Activated T-helper 1 cell treated with anti-CD3 and anti-CD28 coated beads, Interleukin-12 subunit alpha, Interleukin-12 subunit beta, Interleukin-2, Interleukin-4 antibody, amounts not matched to agents 30 ng/mL and 10 ng/mL and 1 ng/mL, durations not matched to agents 14 hours and 24 hours and 36 hours (primary cell): ENCODE measurements at regions not wholly inside any gene's neighbourhood (a gene's known extent, or its start where the extent isn't known, plus 50 kb on each side); places are given as distances from the start of the nearest gene placed in this dataset.
"Not testable (repeated sequence)": the region's sequence is repeated elsewhere in the genome, so short reads cannot be mapped to it uniquely, and the experiment has no call there.

Source experiments
- DNase-seq: peaks from one replicate; pipeline ENCODE4 v3.0.0; 2021; ENCODE audit warnings: low spot score
- H3K27ac Mint-ChIP-seq: one replicate; pipeline ENCODE4 v1.8.0; 2021; ENCODE audit warnings: mild to moderate bottlenecking, mixed read lengths
- H3K27me3 Mint-ChIP-seq: one replicate; pipeline ENCODE4 v1.8.0; 2022; ENCODE audit warnings: mild to moderate bottlenecking, moderate library complexity, mixed read lengths; ENCODE audit not compliant: insufficient read depth
- H3K36me3 Mint-ChIP-seq: one replicate; pipeline ENCODE4 v1.8.0; 2021; ENCODE audit warnings: low read depth, mixed read lengths
- H3K4me1 Mint-ChIP-seq: one replicate; pipeline ENCODE4 v1.8.0; 2021; ENCODE audit warnings: low read depth, mixed read lengths
- H3K4me3 Mint-ChIP-seq: one replicate; pipeline ENCODE4 v1.8.0; 2021; ENCODE audit warnings: mild to moderate bottlenecking, moderate library complexity, mixed read lengths
- H3K9me3 Mint-ChIP-seq: one replicate; pipeline ENCODE4 v1.8.0; 2021; ENCODE audit warnings: mixed read lengths
- intact Hi-C: fragments of 100-400 bp; cut with micrococcal nuclease; formaldehyde crosslinking; loops from one replicate; pipeline ENCODE4 v1.15.1; 2024

- H3K4me3 Mint-ChIP-seq, result no peak overlapping the region
- peaks cover 48% of the 10 kb centered on the region for H3K27me3 Mint-ChIP-seq
- H3K4me1 Mint-ChIP-seq, result no peaks in the 10 kb centered on the region
- H3K27ac Mint-ChIP-seq, result no peak overlapping the region
- intact Hi-C loops, result no loop called here
- H3K9me3 Mint-ChIP-seq, result no peaks in the 10 kb centered on the region
- no peaks in the 10 kb centered on the region for H3K36me3 Mint-ChIP-seq
- no peak for DNase-seq
Measured at GRCh38 chr14:103186909-103187586, 63.8 kb downstream of the TNFAIP2 start.

GRCh38 chr14:103187911-103188310 is 64.7 kb downstream of the TNFAIP2 start:
- Mint-ChIP-seq H3K4me1 (no peaks in the 10 kb centered on the region), H3K9me3 (no peaks in the 10 kb centered on the region), H3K27ac (no peak overlapping the region), H3K27me3 (peaks cover 48% of the 10 kb centered on the region), H3K4me3 (no peak overlapping the region), H3K36me3 (no peaks in the 10 kb centered on the region)
- intact Hi-C loops, result no loop called here
- no peak for DNase-seq

- Mint-ChIP-seq H3K27me3 (peaks cover 52% of the 10 kb centered on the region), H3K4me3 (no peak overlapping the region), H3K36me3 (no peaks in the 10 kb centered on the region), H3K9me3 (no peaks in the 10 kb centered on the region), H3K27ac (no peak overlapping the region), H3K4me1 (no peaks in the 10 kb centered on the region)
- no peak for DNase-seq
- intact Hi-C loops, result no loop called here
Measured at GRCh38 chr14:103188810-103189480, 65.7 kb downstream of the TNFAIP2 start.

- H3K27me3 Mint-ChIP-seq, result peaks cover 53% of the 10 kb centered on the region
- no peak for DNase-seq
- H3K36me3 Mint-ChIP-seq, result no peaks in the 10 kb centered on the region
- H3K9me3 Mint-ChIP-seq, result no peaks in the 10 kb centered on the region
- intact Hi-C loops, result no loop called here
- H3K4me3 Mint-ChIP-seq, result no peak overlapping the region
- no peaks in the 10 kb centered on the region for H3K4me1 Mint-ChIP-seq
- H3K27ac Mint-ChIP-seq, result no peak overlapping the region
Measured at GRCh38 chr14:103189481-103190470, 66.5 kb downstream of the TNFAIP2 start.

GRCh38 chr14:103190741-103191140 is 67.5 kb downstream of the TNFAIP2 start:
- Mint-ChIP-seq H3K4me1 (no peaks in the 10 kb centered on the region), H3K4me3 (no peak overlapping the region), H3K36me3 (no peaks in the 10 kb centered on the region), H3K27me3 (peaks cover 47% of the 10 kb centered on the region), H3K27ac (no peak overlapping the region), H3K9me3 (no peaks in the 10 kb centered on the region)
- intact Hi-C loops, result no loop called here
- DNase-seq, result no peak

GRCh38 chr14:103191844-103192243 is 68.6 kb downstream of the TNFAIP2 start:
- no peak overlapping the region for H3K27ac Mint-ChIP-seq
- H3K4me1 Mint-ChIP-seq, result no peaks in the 10 kb centered on the region
- H3K36me3 Mint-ChIP-seq, result no peaks in the 10 kb centered on the region
- H3K4me3 Mint-ChIP-seq, result no peak overlapping the region
- no peak for DNase-seq
- intact Hi-C loops, result no loop called here
- no peaks in the 10 kb centered on the region for H3K9me3 Mint-ChIP-seq
- peaks cover 41% of the 10 kb centered on the region for H3K27me3 Mint-ChIP-seq

- peaks cover 36% of the 10 kb centered on the region for H3K27me3 Mint-ChIP-seq
Measured at GRCh38 chr14:103192246-103192840, 69.1 kb downstream of the TNFAIP2 start.

GRCh38 chr14:103192861-103193260 is 69.6 kb downstream of the TNFAIP2 start:
- DNase-seq, H3K27ac Mint-ChIP-seq, intact Hi-C loops, H3K36me3 Mint-ChIP-seq, H3K4me1 Mint-ChIP-seq, H3K9me3 Mint-ChIP-seq, H3K4me3 Mint-ChIP-seq: not testable (repeated sequence)
- H3K27me3 Mint-ChIP-seq, result peaks cover 33% of the 10 kb centered on the region

More at GRCh38 chr14:103192246-103192840, 69.1 kb downstream of the TNFAIP2 start:
- H3K36me3 Mint-ChIP-seq, result no peaks in the 10 kb centered on the region
- no peak overlapping the region for H3K4me3 Mint-ChIP-seq
- H3K4me1 Mint-ChIP-seq, result no peaks in the 10 kb centered on the region
- DNase-seq, result no peak
- intact Hi-C loops, result no loop called here
- no peak overlapping the region for H3K27ac Mint-ChIP-seq
- no peaks in the 10 kb centered on the region for H3K9me3 Mint-ChIP-seq

GRCh38 chr14:103193491-103193890 is 70.2 kb downstream of the TNFAIP2 start:
- H3K36me3 Mint-ChIP-seq, H3K27ac Mint-ChIP-seq, intact Hi-C loops, H3K4me3 Mint-ChIP-seq, DNase-seq, H3K4me1 Mint-ChIP-seq, H3K9me3 Mint-ChIP-seq: not testable (repeated sequence)
- H3K27me3 Mint-ChIP-seq, result peaks cover 27% of the 10 kb centered on the region

GRCh38 chr14:103194256-103195045 is 71.2 kb downstream of the TNFAIP2 start:
- DNase-seq, result no peak
- Mint-ChIP-seq H3K36me3 (no peaks in the 10 kb centered on the region), H3K4me3 (no peak overlapping the region), H3K27ac (no peak overlapping the region), H3K9me3 (no peaks in the 10 kb centered on the region), H3K4me1 (no peaks in the 10 kb centered on the region), H3K27me3 (peaks cover 26% of the 10 kb centered on the region)
- intact Hi-C loops, result no loop called here

- intact Hi-C loops, result no loop called here
- H3K27me3 Mint-ChIP-seq, result peaks cover 13% of the 10 kb centered on the region
- no peak overlapping the region for H3K4me3 Mint-ChIP-seq
- no peaks in the 10 kb centered on the region for H3K36me3 Mint-ChIP-seq
- H3K4me1 Mint-ChIP-seq, result no peaks in the 10 kb centered on the region
- no peaks in the 10 kb centered on the region for H3K9me3 Mint-ChIP-seq
- H3K27ac Mint-ChIP-seq, result no peak overlapping the region
- DNase-seq, result no peak
Measured at GRCh38 chr14:103195828-103196615, 72.8 kb downstream of the TNFAIP2 start.
